OCI-LY1 (cell line): ENCODE measurements at regions not wholly inside any gene's neighbourhood (a gene's known extent, or its start where the extent isn't known, plus 50 kb on each side); places are given as distances from the start of the nearest gene placed in this dataset.

Source experiments
- EZH2 ChIP-seq: fragments of 200-600 bp; sonication (generic), shearing (Covaris generic); IDR thresholded peaks from 2 replicates; pipeline ENCODE4 v1.8.0; 2017; ENCODE audit warnings: borderline replicate concordance, mixed run types, mild to moderate bottlenecking, antibody characterized with exemption, low read length, moderate library complexity, mixed read lengths
- TF ChIP-seq, protein P1 (sequence below): fragments of 200-600 bp; sonication (generic), shearing (Covaris generic); IDR thresholded peaks from 2 replicates; pipeline ENCODE4 v1.5.1; 2017; ENCODE audit warnings: mild to moderate bottlenecking, antibody characterized with exemption, low read length, moderate library complexity, mixed read lengths

DNA sequence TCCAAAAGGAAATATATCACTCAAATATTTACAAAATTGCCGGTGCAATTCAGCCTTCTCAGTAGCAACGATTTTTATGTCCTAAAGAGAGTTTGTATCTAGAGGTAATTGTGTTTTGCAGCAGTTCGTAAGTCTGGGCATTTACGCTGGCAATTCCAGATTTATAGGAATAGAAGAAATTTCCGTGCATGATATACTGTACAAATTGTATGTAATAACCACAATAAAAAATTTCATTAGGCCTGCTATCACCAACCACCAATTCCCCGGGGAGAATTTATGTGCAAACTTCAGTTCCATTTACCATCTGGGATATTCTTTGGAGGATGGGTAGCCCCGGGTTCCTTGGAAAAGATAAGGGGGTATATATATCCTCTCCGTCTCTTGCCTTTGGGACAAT, 401.5 kb downstream of the TMEM114 start:
- TF ChIP-seq, protein P1, sequence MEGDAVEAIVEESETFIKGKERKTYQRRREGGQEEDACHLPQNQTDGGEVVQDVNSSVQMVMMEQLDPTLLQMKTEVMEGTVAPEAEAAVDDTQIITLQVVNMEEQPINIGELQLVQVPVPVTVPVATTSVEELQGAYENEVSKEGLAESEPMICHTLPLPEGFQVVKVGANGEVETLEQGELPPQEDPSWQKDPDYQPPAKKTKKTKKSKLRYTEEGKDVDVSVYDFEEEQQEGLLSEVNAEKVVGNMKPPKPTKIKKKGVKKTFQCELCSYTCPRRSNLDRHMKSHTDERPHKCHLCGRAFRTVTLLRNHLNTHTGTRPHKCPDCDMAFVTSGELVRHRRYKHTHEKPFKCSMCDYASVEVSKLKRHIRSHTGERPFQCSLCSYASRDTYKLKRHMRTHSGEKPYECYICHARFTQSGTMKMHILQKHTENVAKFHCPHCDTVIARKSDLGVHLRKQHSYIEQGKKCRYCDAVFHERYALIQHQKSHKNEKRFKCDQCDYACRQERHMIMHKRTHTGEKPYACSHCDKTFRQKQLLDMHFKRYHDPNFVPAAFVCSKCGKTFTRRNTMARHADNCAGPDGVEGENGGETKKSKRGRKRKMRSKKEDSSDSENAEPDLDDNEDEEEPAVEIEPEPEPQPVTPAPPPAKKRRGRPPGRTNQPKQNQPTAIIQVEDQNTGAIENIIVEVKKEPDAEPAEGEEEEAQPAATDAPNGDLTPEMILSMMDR = no peak
- no peak for TF ChIP-seq EZH2
